IPS-18a (cell line): ENCODE measurements at regions not wholly inside any gene's neighbourhood (a gene's known extent, or its start where the extent isn't known, plus 50 kb on each side); places are given as distances from the start of the nearest gene placed in this dataset.

Experiments used
- H3K27ac ChIP-seq: one replicate; pipeline ENCODE4 v1.5.1; 2013; ENCODE audit warnings: low read length
- H3K27me3 ChIP-seq: one replicate; pipeline ENCODE4 v1.6.1; 2013; ENCODE audit warnings: mild to moderate bottlenecking, low read length; ENCODE audit not compliant: control insufficient read depth, insufficient read depth
- H3K36me3 ChIP-seq: one replicate; pipeline ENCODE4 v1.6.1; 2013; ENCODE audit warnings: low read depth, low read length; ENCODE audit not compliant: control insufficient read depth
- H3K4me1 ChIP-seq: one replicate; pipeline ENCODE4 v1.6.1; 2013; ENCODE audit warnings: low read depth, low read length; ENCODE audit not compliant: control insufficient read depth
- H3K4me3 ChIP-seq: one replicate; pipeline ENCODE4 v1.5.1; 2013; ENCODE audit warnings: low read length
- H3K9ac ChIP-seq: one replicate; pipeline ENCODE4 v1.6.1; 2013; ENCODE audit warnings: mild to moderate bottlenecking, low read length, moderate library complexity
- H3K9me3 ChIP-seq: one replicate; pipeline ENCODE4 v1.6.1; 2013; ENCODE audit warnings: low read depth, low read length; ENCODE audit not compliant: control insufficient read depth

GRCh38 chr2:125445495-125445894 lies 1210.5 kb upstream of the GYPC start:
- Histone ChIP-seq H3K36me3 (no peaks in the 10 kb centered on the region), H3K4me3 (no peak overlapping the region), H3K9me3 (no peaks in the 10 kb centered on the region), H3K27ac (no peak overlapping the region), H3K4me1 (no peaks in the 10 kb centered on the region), H3K9ac (no peak overlapping the region), H3K27me3 (no peaks in the 10 kb centered on the region)

- H3K27ac ChIP-seq = no peak overlapping the region
- H3K9me3 ChIP-seq = peaks cover 3% of the 10 kb centered on the region
- no peaks in the 10 kb centered on the region for H3K4me1 ChIP-seq
- no peaks in the 10 kb centered on the region for H3K27me3 ChIP-seq
- H3K36me3 ChIP-seq = no peaks in the 10 kb centered on the region
- H3K4me3 ChIP-seq = no peak overlapping the region
- H3K9ac ChIP-seq = no peak overlapping the region
Measured at GRCh38 chr2:125450092-125450491, 1205.9 kb upstream of the GYPC start.

GRCh38 chr2:125455110-125455509 lies 1200.8 kb upstream of the GYPC start:
- Histone ChIP-seq H3K9me3 (peaks cover 3% of the 10 kb centered on the region), H3K4me1 (no peaks in the 10 kb centered on the region), H3K4me3 (no peak overlapping the region), H3K27me3 (no peaks in the 10 kb centered on the region), H3K27ac (no peak overlapping the region), H3K36me3 (no peaks in the 10 kb centered on the region), H3K9ac (no peak overlapping the region)

GRCh38 chr2:125456693-125457363 lies 1199.1 kb upstream of the GYPC start:
- Histone ChIP-seq H3K4me3 (no peak overlapping the region), H3K36me3 (no peaks in the 10 kb centered on the region), H3K27me3 (no peaks in the 10 kb centered on the region)

GRCh38 chr2:125471963-125472362 lies 1184.0 kb upstream of the GYPC start:
- Histone ChIP-seq H3K9ac (no peak overlapping the region), H3K36me3 (no peaks in the 10 kb centered on the region), H3K27me3 (no peaks in the 10 kb centered on the region), H3K4me3 (no peak overlapping the region), H3K9me3 (no peaks in the 10 kb centered on the region), H3K4me1 (no peaks in the 10 kb centered on the region), H3K27ac (no peak overlapping the region)

More at GRCh38 chr2:125456693-125457363, 1199.1 kb upstream of the GYPC start:
- H3K9ac ChIP-seq = no peak overlapping the region
- H3K9me3 ChIP-seq = no peaks in the 10 kb centered on the region
- H3K27ac ChIP-seq = no peak overlapping the region
- H3K4me1 ChIP-seq = no peaks in the 10 kb centered on the region

GRCh38 chr2:125479143-125479636 lies 1176.8 kb upstream of the GYPC start:
- Histone ChIP-seq H3K36me3 (no peaks in the 10 kb centered on the region), H3K4me3 (no peak overlapping the region), H3K4me1 (no peaks in the 10 kb centered on the region), H3K9ac (no peak overlapping the region), H3K27me3 (no peaks in the 10 kb centered on the region), H3K27ac (no peak overlapping the region), H3K9me3 (no peaks in the 10 kb centered on the region)

- Histone ChIP-seq H3K4me1 (no peaks in the 10 kb centered on the region), H3K4me3 (no peak overlapping the region), H3K36me3 (no peaks in the 10 kb centered on the region), H3K9ac (no peak overlapping the region), H3K9me3 (no peaks in the 10 kb centered on the region), H3K27ac (no peak overlapping the region), H3K27me3 (no peaks in the 10 kb centered on the region)
Measured at GRCh38 chr2:125490308-125490707, 1165.7 kb upstream of the GYPC start.

GRCh38 chr2:125491663-125492062 lies 1164.3 kb upstream of the GYPC start:
- Histone ChIP-seq H3K4me3 (no peak overlapping the region), H3K27me3 (no peaks in the 10 kb centered on the region), H3K27ac (no peak overlapping the region), H3K9me3 (no peaks in the 10 kb centered on the region), H3K9ac (no peak overlapping the region), H3K4me1 (no peaks in the 10 kb centered on the region), H3K36me3 (no peaks in the 10 kb centered on the region)

- Histone ChIP-seq H3K4me3 (no peak overlapping the region), H3K4me1 (no peaks in the 10 kb centered on the region), H3K27me3 (no peaks in the 10 kb centered on the region), H3K27ac (no peak overlapping the region), H3K9ac (no peak overlapping the region), H3K36me3 (no peaks in the 10 kb centered on the region), H3K9me3 (no peaks in the 10 kb centered on the region)
Measured at GRCh38 chr2:125512313-125512712, 1143.6 kb upstream of the GYPC start.

GRCh38 chr2:125516496-125517109 lies 1139.4 kb upstream of the GYPC start:
- Histone ChIP-seq H3K27me3 (no peaks in the 10 kb centered on the region), H3K27ac (no peak overlapping the region), H3K9me3 (no peaks in the 10 kb centered on the region)

GRCh38 chr2:125526093-125526492 lies 1129.9 kb upstream of the GYPC start:
- Histone ChIP-seq H3K9me3 (no peaks in the 10 kb centered on the region), H3K4me3 (no peak overlapping the region), H3K27ac (no peak overlapping the region), H3K4me1 (peaks cover 20% of the 10 kb centered on the region), H3K9ac (no peak overlapping the region), H3K36me3 (no peaks in the 10 kb centered on the region), H3K27me3 (no peaks in the 10 kb centered on the region)

More at GRCh38 chr2:125516496-125517109, 1139.4 kb upstream of the GYPC start:
- Histone ChIP-seq H3K9ac (no peak overlapping the region), H3K4me1 (no peaks in the 10 kb centered on the region), H3K4me3 (no peak overlapping the region), H3K36me3 (no peaks in the 10 kb centered on the region)

- Histone ChIP-seq H3K36me3 (no peaks in the 10 kb centered on the region), H3K27me3 (no peaks in the 10 kb centered on the region), H3K4me1 (no peaks in the 10 kb centered on the region), H3K9ac (no peak overlapping the region), H3K9me3 (no peaks in the 10 kb centered on the region), H3K27ac (no peak overlapping the region), H3K4me3 (no peak overlapping the region)
Measured at GRCh38 chr2:125535089-125535488, 1120.9 kb upstream of the GYPC start.
